Suprapubic skin (tissue), 4 donors: ENCODE measurements at regions not wholly inside any gene's neighbourhood (a gene's known extent, or its start where the extent isn't known, plus 50 kb on each side); places are given as distances from the start of the nearest gene placed in this dataset.
"Not testable (repeated sequence)": the region's sequence is repeated elsewhere in the genome, so short reads cannot be mapped to it uniquely, and the experiment has no call there.

Experiments
- DNase-seq, 2 donors: peaks; one replicate each; pipeline ENCODE4 v3.0.0-alpha.2; 2019; ENCODE audit warnings: low spot score in 2 of 2
- H3K27ac ChIP-seq: fragments of 200-600 bp; sonication (generic); one replicate; pipeline ENCODE4 v1.5.1; 2019
- H3K27me3 ChIP-seq: fragments of 200-600 bp; sonication (generic); one replicate; pipeline ENCODE4 v1.5.1; 2019
- H3K36me3 ChIP-seq: fragments of 200-600 bp; sonication (generic); one replicate; pipeline ENCODE4 v1.5.1; 2019
- H3K4me1 ChIP-seq: fragments of 200-600 bp; sonication (generic); one replicate; pipeline ENCODE4 v1.5.1; 2019
- H3K4me3 ChIP-seq: fragments of 200-600 bp; sonication (generic); one replicate; pipeline ENCODE4 v1.5.1; 2019; ENCODE audit warnings: mild to moderate bottlenecking
- H3K9me3 ChIP-seq: fragments of 200-600 bp; sonication (generic); one replicate; pipeline ENCODE4 v1.5.1; 2019
- CTCF ChIP-seq, 2 donors: fragments of 200-600 bp in 1 of 2; fragments of 450-650 bp in 1 of 2; sonication (generic) in 1 of 2; IDR thresholded peaks; one replicate each; pipeline ENCODE4 v1.5.1; 2016 to 2019; ENCODE audit warnings: antibody characterized with exemption in 2 of 2, mild to moderate bottlenecking in 1 of 2, moderate library complexity in 1 of 2
- EP300 ChIP-seq: sonication (generic); formaldehyde crosslinking; IDR thresholded peaks from one replicate; pipeline ENCODE4 v1.6.1; 2017; ENCODE audit warnings: antibody characterized with exemption
- POLR2A ChIP-seq, 2 donors: fragments of 450-650 bp; IDR thresholded peaks; one replicate each; pipeline ENCODE4 v1.6.1; 2017; ENCODE audit warnings: antibody characterized with exemption in 2 of 2, mild to moderate bottlenecking in 2 of 2, moderate library complexity in 2 of 2
- POLR2AphosphoS5 ChIP-seq, 3 donors: sonication (generic); formaldehyde crosslinking; IDR thresholded peaks; one replicate each; pipeline ENCODE4 v1.6.1; 2017; ENCODE audit warnings: antibody characterized with exemption in 3 of 3
- WGBS: methylation state at CpG from one replicate; pipeline ENCODE4 v1.1.5; 2018; 5-methylcytosine and 5-hydroxymethylcytosine counted together

- DNase-seq, result no peak
- WGBS, result 93% methylated on average over 1 of the region's 1 CpG
- Histone ChIP-seq H3K27ac (no peak overlapping the region), H3K36me3 (no peaks in the 10 kb centered on the region), H3K4me3 (no peak overlapping the region), H3K27me3 (no peaks in the 10 kb centered on the region), H3K9me3 (no peaks in the 10 kb centered on the region), H3K4me1 (no peaks in the 10 kb centered on the region)
- TF ChIP-seq CTCF (IDR thresholded peaks at IDR 0.05) (no peak), EP300 (no peak), POLR2A (IDR thresholded peaks at IDR 0.05) (no peak), POLR2AphosphoS5 (IDR thresholded peaks at IDR 0.05) (no peak)
Measured at GRCh38 chr2:103183061-103183460, 421.2 kb downstream of the TMEM182 start.

- H3K27me3 ChIP-seq, result no peaks in the 10 kb centered on the region
- no peaks in the 10 kb centered on the region for H3K36me3 ChIP-seq
- no peaks in the 10 kb centered on the region for H3K4me1 ChIP-seq
- WGBS, result 88% methylated on average over 3 of the region's 3 CpGs
- H3K27ac ChIP-seq, result no peak overlapping the region
- TF ChIP-seq POLR2AphosphoS5 (IDR thresholded peaks at IDR 0.05) (no peak), POLR2A (IDR thresholded peaks at IDR 0.05) (no peak), EP300 (no peak), CTCF (IDR thresholded peaks at IDR 0.05) (no peak)
- no peak overlapping the region for H3K4me3 ChIP-seq
- no peak for DNase-seq
- peaks cover 7% of the 10 kb centered on the region for H3K9me3 ChIP-seq
Measured at GRCh38 chr2:103196802-103197201, 435.0 kb downstream of the TMEM182 start.

GRCh38 chr2:103200774-103201173 lies 438.9 kb downstream of the TMEM182 start:
- H3K9me3 ChIP-seq, H3K4me1 ChIP-seq, H3K27me3 ChIP-seq, H3K27ac ChIP-seq, H3K36me3 ChIP-seq, DNase-seq, H3K4me3 ChIP-seq: not testable (repeated sequence)
- WGBS, result 79% methylated on average over 4 of the region's 4 CpGs

- WGBS, result 79% methylated on average over 3 of the region's 3 CpGs
- TF ChIP-seq CTCF (IDR thresholded peaks at IDR 0.05), result no peak
- TF ChIP-seq POLR2A (IDR thresholded peaks at IDR 0.05), result no peak
- no peak for TF ChIP-seq EP300
- TF ChIP-seq POLR2AphosphoS5 (IDR thresholded peaks at IDR 0.05), result no peak
- no peaks in the 10 kb centered on the region for H3K9me3 ChIP-seq
- no peak overlapping the region for H3K27ac ChIP-seq
- no peak for DNase-seq
- no peaks in the 10 kb centered on the region for H3K4me1 ChIP-seq
- no peak overlapping the region for H3K4me3 ChIP-seq
- H3K27me3 ChIP-seq, result no peaks in the 10 kb centered on the region
- no peaks in the 10 kb centered on the region for H3K36me3 ChIP-seq
Measured at GRCh38 chr2:103208916-103209315, 447.1 kb downstream of the TMEM182 start.

- 78% methylated on average over 3 of the region's 3 CpGs for WGBS
- H3K36me3 ChIP-seq, result no peaks in the 10 kb centered on the region
Measured at GRCh38 chr2:103213028-103213542, 451.3 kb downstream of the TMEM182 start.

More at GRCh38 chr2:103213028-103213542, 451.3 kb downstream of the TMEM182 start:
- TF ChIP-seq CTCF (IDR thresholded peaks at IDR 0.05), result no peak
- no peak for TF ChIP-seq POLR2A (IDR thresholded peaks at IDR 0.05)
- no peak for TF ChIP-seq POLR2AphosphoS5 (IDR thresholded peaks at IDR 0.05)
- TF ChIP-seq EP300, result no peak
- H3K27ac ChIP-seq, result no peak overlapping the region
- no peaks in the 10 kb centered on the region for H3K4me1 ChIP-seq
- H3K27me3 ChIP-seq, result no peaks in the 10 kb centered on the region
- peaks cover 4% of the 10 kb centered on the region for H3K9me3 ChIP-seq
- no peak for DNase-seq
- H3K4me3 ChIP-seq, result no peak overlapping the region
